IPS-15b (cell line): ENCODE measurements at regions not wholly inside any gene's neighbourhood (a gene's known extent, or its start where the extent isn't known, plus 50 kb on each side); places are given as distances from the start of the nearest gene placed in this dataset.
A peak's percentile ranks its signal among the peaks of the same experiment; 100 is the strongest.

Experiments used
- H3K27me3 ChIP-seq: one replicate; pipeline ENCODE4 v1.6.1; 2013; ENCODE audit warnings: low read length; ENCODE audit not compliant: control insufficient read depth, insufficient read depth
- H3K36me3 ChIP-seq: one replicate; pipeline ENCODE4 v1.6.1; 2013; ENCODE audit warnings: low read length; ENCODE audit not compliant: control insufficient read depth, insufficient read depth
- H3K4me1 ChIP-seq: one replicate; pipeline ENCODE4 v1.6.1; 2013; ENCODE audit warnings: mild to moderate bottlenecking, low read length; ENCODE audit not compliant: control insufficient read depth, insufficient read depth
- H3K4me3 ChIP-seq: one replicate; pipeline ENCODE4 v1.5.1; 2013; ENCODE audit warnings: low read depth, low read length
- H3K9ac ChIP-seq: one replicate; pipeline ENCODE4 v1.6.1; 2013; ENCODE audit warnings: low read depth, mild to moderate bottlenecking, low read length
- H3K9me3 ChIP-seq: one replicate; pipeline ENCODE4 v1.6.1; 2013; ENCODE audit warnings: mild to moderate bottlenecking, low read length; ENCODE audit not compliant: control insufficient read depth, insufficient read depth

DNA sequence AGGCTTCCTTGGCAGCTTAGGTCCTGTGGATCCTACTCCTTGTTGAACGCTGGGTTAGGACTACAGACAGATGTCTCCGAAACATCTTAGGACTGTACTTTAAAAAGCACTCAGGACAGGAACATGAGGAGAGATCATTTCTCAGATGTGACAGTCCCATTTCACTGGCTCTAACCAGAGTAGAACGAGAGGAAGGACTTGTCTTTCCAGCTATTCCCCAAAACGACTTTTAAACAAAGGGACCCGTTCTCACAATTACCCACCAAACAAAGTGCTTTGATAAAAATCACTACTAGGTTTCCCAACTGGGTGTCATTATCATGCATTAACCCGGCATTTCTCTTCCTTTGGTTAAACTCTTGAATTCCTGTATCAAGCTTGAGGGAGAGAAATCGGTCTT, 84.7 kb upstream of the BARX2 start:
- Histone ChIP-seq H3K27me3 (no peaks in the 10 kb centered on the region), H3K36me3 (no peaks in the 10 kb centered on the region), H3K9me3 (no peaks in the 10 kb centered on the region), H3K4me1 (peaks cover 3% of the 10 kb centered on the region), H3K4me3 (no peak overlapping the region), H3K9ac (no peak overlapping the region)

DNA sequence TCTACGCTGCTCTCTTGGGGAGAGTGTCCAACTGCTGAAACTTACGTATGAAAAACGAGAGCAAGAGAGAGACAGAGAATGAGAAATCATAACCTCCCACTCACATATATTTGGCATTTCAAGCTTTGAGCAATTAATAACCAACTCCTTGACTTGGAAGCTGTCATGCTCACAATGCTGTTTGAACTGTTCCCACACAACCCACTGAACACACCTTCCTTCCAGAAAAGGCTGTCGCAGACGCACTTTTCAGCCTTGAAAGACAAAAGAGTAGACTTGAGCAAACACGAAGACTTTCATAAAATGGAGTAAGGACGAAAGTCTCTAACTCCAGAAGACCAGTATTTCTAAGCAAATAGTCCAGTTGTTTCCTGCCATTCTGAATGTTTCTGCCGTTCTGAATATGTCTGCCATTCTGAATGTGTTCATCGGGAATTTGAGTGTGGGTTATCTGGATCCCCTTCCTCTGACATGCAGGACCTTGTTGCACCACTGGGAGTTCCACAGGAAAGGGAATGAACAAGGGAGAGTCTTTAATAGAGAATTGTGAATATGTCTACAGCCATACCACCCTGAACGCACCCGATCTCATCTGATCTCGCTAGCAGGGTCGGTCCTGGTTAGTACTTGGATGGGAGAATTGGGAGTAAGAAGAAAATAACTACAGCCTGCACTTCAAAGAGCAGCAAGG, 86.2 kb upstream of the BARX2 start:
- H3K9me3 ChIP-seq: no peaks in the 10 kb centered on the region
- H3K36me3 ChIP-seq: no peaks in the 10 kb centered on the region
- no peak overlapping the region for H3K4me3 ChIP-seq
- no peak overlapping the region for H3K9ac ChIP-seq
- H3K27me3 ChIP-seq: no peaks in the 10 kb centered on the region
- H3K4me1 ChIP-seq: peaks cover 3% of the 10 kb centered on the region

DNA sequence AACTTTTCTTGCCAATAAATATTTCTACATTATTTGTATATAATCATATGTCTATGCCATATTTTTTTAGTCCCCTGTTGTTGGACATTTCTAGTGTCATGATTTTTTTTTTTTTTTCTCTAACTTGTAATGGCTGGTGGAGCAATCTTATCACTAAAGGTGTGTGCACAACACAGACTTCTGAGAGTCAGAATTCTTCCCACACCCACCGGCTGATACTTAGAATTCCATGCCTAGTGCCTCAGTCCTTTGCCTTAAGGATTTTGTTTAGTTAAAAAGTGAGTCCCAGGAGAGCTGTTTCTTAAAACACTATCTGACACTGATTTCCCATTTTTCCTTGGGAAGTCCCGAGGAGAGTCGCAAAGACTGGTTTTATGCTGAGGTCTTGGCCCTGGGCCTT, 87.7 kb upstream of the BARX2 start:
- Histone ChIP-seq H3K4me1 (peaks cover 5% of the 10 kb centered on the region), H3K4me3 (no peak overlapping the region), H3K27me3 (no peaks in the 10 kb centered on the region), H3K9ac (no peak overlapping the region), H3K9me3 (no peaks in the 10 kb centered on the region), H3K36me3 (no peaks in the 10 kb centered on the region)

DNA sequence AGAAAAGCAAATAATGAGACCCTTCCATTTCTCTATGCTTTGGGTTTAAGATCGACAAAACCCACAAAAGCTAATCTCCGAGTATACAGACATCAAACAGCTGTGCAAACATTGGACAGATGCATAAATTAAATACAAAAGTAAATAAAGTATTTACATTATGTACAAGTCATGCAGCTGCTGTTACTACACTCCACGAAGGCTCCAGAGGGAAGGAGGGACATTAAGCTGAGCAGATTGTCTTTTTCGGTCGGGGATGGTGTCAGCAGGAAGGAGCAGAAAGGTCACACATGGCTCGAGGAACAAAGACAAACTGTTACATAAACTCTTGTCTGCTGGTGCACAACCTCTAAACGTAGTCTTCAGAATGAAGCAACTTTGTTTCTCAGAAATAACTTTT, 88.8 kb upstream of the BARX2 start:
- H3K36me3 ChIP-seq: no peaks in the 10 kb centered on the region
- H3K9ac ChIP-seq: no peak overlapping the region
- no peak overlapping the region for H3K4me3 ChIP-seq
- no peaks in the 10 kb centered on the region for H3K27me3 ChIP-seq
- H3K4me1 ChIP-seq: peaks cover 13% of the 10 kb centered on the region
- no peaks in the 10 kb centered on the region for H3K9me3 ChIP-seq

DNA sequence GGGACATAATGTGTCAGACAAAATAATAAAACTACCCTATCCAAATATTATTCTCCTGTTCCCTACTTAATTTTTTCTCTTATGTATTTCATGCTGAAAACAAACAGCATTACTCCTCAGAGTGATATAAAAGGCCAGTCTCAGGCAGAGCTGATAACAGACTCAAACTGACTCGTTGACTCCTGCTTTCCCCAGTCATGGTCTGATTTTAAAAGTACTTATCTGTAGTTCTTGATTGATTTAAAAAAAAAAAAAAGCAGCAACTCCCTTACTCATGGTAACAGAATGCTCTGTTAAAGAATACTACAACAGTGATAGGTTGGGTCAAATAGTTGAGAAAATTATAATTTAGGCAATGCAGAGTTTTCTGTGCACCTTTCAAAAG, 90.3 kb upstream of the BARX2 start:
- no peaks in the 10 kb centered on the region for H3K9me3 ChIP-seq
- H3K4me1 ChIP-seq: peaks cover 13% of the 10 kb centered on the region
- peaks cover 6% of the 10 kb centered on the region for H3K27me3 ChIP-seq

DNA sequence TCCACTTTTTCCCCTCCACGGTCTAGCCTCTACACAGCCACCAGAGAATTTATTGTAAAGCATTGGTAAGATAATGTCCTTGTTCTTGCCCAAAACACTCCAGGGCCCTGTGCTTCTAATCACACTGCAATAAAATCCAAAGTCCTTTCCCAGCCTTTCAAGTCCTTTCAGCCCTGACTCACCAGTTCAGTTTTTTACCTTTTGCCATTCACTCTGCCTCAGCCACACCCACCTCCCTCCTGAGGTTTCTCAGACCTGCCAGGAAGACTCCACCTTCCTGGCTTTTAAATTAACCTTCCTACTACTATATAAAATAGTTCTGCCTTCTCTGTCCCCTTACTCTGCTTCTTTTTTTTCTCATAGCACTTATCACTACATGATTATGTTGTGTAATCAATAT, 91.0 kb upstream of the ARHGAP32 start:
- Histone ChIP-seq H3K9me3 (no peaks in the 10 kb centered on the region), H3K36me3 (no peaks in the 10 kb centered on the region), H3K27me3 (peaks cover 14% of the 10 kb centered on the region), H3K4me1 (peaks cover 13% of the 10 kb centered on the region), H3K9ac (no peak overlapping the region), H3K4me3 (peak overlapping the region; percentile 6)

More for the DNA sequence above, 90.3 kb upstream of the BARX2 start:
- Histone ChIP-seq H3K36me3 (no peaks in the 10 kb centered on the region), H3K9ac (no peak overlapping the region), H3K4me3 (no peak overlapping the region)

DNA sequence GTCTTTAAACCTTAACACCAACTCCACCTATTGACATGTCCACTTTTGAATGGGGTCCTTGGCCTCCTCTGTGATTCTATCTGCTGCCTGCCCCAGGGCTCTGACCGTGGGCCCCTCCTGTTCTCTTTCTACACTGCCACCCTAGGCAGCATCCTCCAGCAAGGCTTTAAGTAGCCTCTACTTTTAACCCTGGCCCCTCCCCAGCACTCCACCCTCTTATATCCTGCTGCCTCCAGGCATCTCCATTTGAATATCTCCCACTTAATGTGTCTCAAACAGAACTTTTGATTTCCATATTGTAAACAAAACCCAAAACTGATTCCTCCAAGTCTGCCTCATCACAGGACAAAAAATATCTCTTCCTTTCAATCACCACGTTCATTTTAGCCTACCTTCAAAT, 90.5 kb upstream of the ARHGAP32 start:
- peak overlapping the region; percentile 6 for H3K4me3 ChIP-seq

DNA sequence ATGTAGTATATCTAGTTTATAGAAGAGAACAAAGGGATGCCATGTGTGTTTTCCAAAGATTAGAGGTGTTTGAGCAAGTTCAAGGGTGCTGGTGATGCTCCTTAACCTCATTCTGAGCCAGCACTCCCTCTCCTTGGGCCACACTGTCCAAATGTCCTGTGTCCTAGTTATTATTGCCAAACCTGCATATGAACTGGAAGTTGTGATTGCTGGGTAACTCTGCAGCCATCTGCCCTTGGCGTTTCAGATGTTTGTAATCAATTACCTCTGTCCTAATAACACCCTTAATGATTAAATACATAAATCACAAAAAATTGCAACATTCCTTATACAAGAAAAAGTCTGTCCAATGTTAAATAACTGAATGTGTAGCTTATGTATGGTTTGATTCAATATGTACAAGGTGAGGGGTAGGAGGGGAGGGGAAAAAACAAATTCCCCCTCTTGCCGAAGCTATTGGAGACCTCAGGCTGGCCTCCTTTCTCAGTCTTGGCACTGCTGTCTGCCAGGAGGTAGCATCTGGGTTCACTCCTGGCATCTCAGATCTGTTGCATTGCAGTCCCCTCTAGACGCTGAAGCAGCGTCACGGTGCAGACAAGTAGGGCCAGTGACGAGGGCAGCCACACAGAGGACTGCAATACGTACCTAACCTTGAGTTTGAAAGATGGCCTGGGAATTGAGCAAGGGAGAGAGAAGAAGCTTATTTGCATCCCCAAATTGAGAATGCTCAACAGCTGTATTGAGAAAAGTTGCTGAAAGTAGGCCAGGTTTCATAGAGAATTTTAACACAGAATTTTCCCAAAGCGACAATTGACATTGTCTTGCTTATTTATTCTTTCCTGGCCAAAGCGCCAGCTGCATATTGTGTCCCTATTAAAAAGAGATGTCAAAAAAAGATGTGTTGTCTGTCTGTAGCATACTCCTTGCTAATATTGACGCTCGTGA, 89.6 kb upstream of the ARHGAP32 start:
- H3K4me1 ChIP-seq: peaks cover 16% of the 10 kb centered on the region
- H3K27me3 ChIP-seq: peaks cover 21% of the 10 kb centered on the region
- H3K4me3 ChIP-seq: no peak overlapping the region
- no peaks in the 10 kb centered on the region for H3K36me3 ChIP-seq
- no peaks in the 10 kb centered on the region for H3K9me3 ChIP-seq
- no peak overlapping the region for H3K9ac ChIP-seq

More for the DNA sequence above, 90.5 kb upstream of the ARHGAP32 start:
- no peaks in the 10 kb centered on the region for H3K36me3 ChIP-seq
- H3K27me3 ChIP-seq: peaks cover 20% of the 10 kb centered on the region
- no peak overlapping the region for H3K9ac ChIP-seq
- H3K4me1 ChIP-seq: peaks cover 16% of the 10 kb centered on the region
- H3K9me3 ChIP-seq: no peaks in the 10 kb centered on the region

DNA sequence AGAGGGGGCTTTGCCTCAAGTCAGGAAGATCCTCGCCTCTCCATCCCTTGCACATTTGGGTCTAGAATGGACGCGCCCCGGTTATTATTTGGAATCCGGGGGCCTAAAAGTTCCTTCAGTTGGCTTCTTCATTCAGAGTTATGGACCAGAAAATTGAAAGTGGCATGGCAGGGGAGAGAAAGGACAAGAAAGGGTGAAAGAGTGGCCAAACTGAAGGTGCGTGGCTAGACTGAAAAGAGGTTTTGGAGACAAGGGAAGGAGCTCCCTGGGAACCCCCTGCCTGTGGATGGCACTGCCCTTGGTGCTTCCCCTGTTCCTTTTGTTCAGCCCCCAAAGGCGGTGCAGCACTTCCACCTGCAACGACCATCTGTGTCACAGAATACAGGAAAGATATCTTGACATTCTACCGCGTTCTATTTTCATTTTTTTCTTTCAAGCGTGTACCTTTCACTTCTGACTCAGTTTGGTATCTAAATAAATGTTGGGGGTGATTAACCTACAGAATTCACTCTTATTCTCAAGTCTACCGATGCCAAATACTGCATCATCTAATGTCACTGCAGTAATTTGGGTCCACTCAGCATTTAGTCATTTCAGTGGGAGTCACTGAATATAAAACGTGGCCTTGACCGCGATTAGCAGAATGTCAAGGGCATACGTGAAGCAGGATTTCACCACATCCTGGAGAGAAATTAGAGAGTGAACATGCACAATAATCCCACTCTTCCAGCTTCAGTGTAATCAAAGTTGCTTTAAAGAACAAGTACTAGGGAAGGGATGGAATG, 88.1 kb upstream of the ARHGAP32 start:
- Histone ChIP-seq H3K4me1 (peaks cover 16% of the 10 kb centered on the region), H3K4me3 (peak overlapping the region; percentile 62), H3K27me3 (peaks cover 21% of the 10 kb centered on the region), H3K9ac (peak overlapping the region; percentile 9), H3K36me3 (no peaks in the 10 kb centered on the region), H3K9me3 (no peaks in the 10 kb centered on the region)

DNA sequence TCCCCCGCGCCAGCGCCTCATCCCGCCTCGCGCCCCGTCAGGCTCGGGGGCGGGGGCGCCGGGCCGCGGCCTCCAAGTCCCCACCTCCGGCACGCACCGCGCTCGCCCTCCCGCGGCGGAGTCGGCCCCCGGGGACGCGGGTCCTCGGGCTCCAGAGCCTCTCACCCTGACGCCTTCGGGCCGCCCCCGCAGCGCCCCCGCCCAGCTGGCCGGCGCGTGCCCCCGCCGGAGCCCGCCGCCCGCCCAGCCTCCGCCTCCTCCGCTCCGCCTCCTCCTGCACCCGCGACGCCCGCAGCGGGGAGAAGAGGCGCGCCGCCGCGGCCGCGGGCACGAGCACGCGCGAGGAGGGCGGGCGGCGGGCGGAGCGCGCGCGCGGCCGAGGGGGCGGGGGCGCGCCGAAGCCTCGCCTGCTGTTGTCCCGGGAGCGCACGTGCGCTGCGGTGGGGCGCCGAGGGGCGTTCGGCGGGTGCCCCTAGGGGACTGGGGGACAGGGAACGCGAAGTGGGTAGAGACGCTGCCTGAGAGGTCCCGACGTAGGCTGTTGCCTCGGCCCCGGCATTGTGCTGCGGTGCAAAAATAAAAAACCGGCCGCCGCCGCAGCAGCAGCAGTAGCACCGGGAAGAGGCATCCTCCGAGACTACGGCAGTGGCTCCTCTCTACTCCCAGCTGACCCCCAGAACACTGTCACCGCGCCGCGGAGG, 87.4 kb upstream of the ARHGAP32 start:
- Histone ChIP-seq H3K27me3 (peaks cover 21% of the 10 kb centered on the region), H3K36me3 (no peaks in the 10 kb centered on the region), H3K4me1 (peaks cover 16% of the 10 kb centered on the region), H3K4me3 (peak overlapping the region; percentile 62), H3K9me3 (no peaks in the 10 kb centered on the region), H3K9ac (peak overlapping the region; percentile 9)
